Vagina (tissue), 2 donors: ENCODE measurements at regions not wholly inside any gene's neighbourhood (a gene's known extent, or its start where the extent isn't known, plus 50 kb on each side); places are given as distances from the start of the nearest gene placed in this dataset.

Experiments
- CTCF ChIP-seq, 3 experiments: fragments of 450-650 bp in 2 of 3; fragments of 200-600 bp in 1 of 3; sonication (generic) in 1 of 3; IDR thresholded peaks; one replicate each; pipeline ENCODE4 v1.5.1; 2017 to 2019; ENCODE audit warnings: antibody characterized with exemption in 3 of 3, mild to moderate bottlenecking in 2 of 3, moderate library complexity in 2 of 3
- POLR2A ChIP-seq, 2 donors: fragments of 450-650 bp; IDR thresholded peaks; one replicate each; pipeline ENCODE4 v1.6.1; 2017; ENCODE audit warnings: antibody characterized with exemption in 2 of 2, mild to moderate bottlenecking in 2 of 2, moderate library complexity in 2 of 2

- TF ChIP-seq POLR2A (IDR thresholded peaks at IDR 0.05): no peak
- TF ChIP-seq CTCF (IDR thresholded peaks at IDR 0.05): no peak
These were observed 114.8 kb upstream of the PKDCC start for GRCh38 chr2:41933046-41933420.
